Epidermal melanocyte (primary cell): ENCODE measurements at regions not wholly inside any gene's neighbourhood (a gene's known extent, or its start where the extent isn't known, plus 50 kb on each side); places are given as distances from the start of the nearest gene placed in this dataset.

ENCODE experiments used
- DNase-seq: peaks from one replicate; pipeline ENCODE4 v3.0.0; 2011; ENCODE audit warnings: low spot score; ENCODE audit not compliant: insufficient read length

- no peak for DNase-seq
Measured at GRCh38 chr10:104574838-104575237, 66.3 kb upstream of the SORCS3 start.

- DNase-seq, result no peak
Measured at GRCh38 chr10:104576611-104577010, 64.5 kb upstream of the SORCS3 start.

GRCh38 chr10:104577163-104577562, 63.9 kb upstream of the SORCS3 start:
- no peak for DNase-seq

- DNase-seq, result no peak
Measured at GRCh38 chr10:104577861-104578521, 63.1 kb upstream of the SORCS3 start.

- DNase-seq, result no peak
Measured at GRCh38 chr10:104578671-104579070, 62.4 kb upstream of the SORCS3 start.

GRCh38 chr10:104579136-104579535, 62.0 kb upstream of the SORCS3 start:
- no peak for DNase-seq

- DNase-seq, result no peak
Measured at GRCh38 chr10:104580321-104580720, 60.8 kb upstream of the SORCS3 start.

- peak; percentile 46 for DNase-seq
Measured at GRCh38 chr10:104580774-104581675, 60.1 kb upstream of the SORCS3 start.

- no peak for DNase-seq
Measured at GRCh38 chr10:104581884-104582601, 59.0 kb upstream of the SORCS3 start.

- DNase-seq, result no peak
Measured at GRCh38 chr10:104582602-104582951, 58.5 kb upstream of the SORCS3 start.

- DNase-seq, result no peak
Measured at GRCh38 chr10:104582966-104583365, 58.1 kb upstream of the SORCS3 start.

- no peak for DNase-seq
Measured at GRCh38 chr10:104584541-104584940, 56.5 kb upstream of the SORCS3 start.

GRCh38 chr10:104587751-104588150, 53.3 kb upstream of the SORCS3 start:
- no peak for DNase-seq

- no peak for DNase-seq
Measured at GRCh38 chr10:104589431-104589830, 51.7 kb upstream of the SORCS3 start.

- no peak for DNase-seq
Measured at GRCh38 chr10:104589871-104590270, 51.2 kb upstream of the SORCS3 start.
